Posterior cingulate gyrus (tissue), 11 donors: ENCODE measurements at regions not wholly inside any gene's neighbourhood (a gene's known extent, or its start where the extent isn't known, plus 50 kb on each side); places are given as distances from the start of the nearest gene placed in this dataset.

Source experiments
- DNase-seq, 10 donors: peaks; one replicate each; pipeline versions ENCODE4 v3.0.0 to v3.0.0-alpha.2; 2020 to 2021; ENCODE audit warnings: mixed read lengths in 3 of 10
- intact Hi-C: fragments of 100-400 bp; cut with DNase I; formaldehyde crosslinking; loops from one replicate; pipeline ENCODE4 v1.15.1; 2023

DNA sequence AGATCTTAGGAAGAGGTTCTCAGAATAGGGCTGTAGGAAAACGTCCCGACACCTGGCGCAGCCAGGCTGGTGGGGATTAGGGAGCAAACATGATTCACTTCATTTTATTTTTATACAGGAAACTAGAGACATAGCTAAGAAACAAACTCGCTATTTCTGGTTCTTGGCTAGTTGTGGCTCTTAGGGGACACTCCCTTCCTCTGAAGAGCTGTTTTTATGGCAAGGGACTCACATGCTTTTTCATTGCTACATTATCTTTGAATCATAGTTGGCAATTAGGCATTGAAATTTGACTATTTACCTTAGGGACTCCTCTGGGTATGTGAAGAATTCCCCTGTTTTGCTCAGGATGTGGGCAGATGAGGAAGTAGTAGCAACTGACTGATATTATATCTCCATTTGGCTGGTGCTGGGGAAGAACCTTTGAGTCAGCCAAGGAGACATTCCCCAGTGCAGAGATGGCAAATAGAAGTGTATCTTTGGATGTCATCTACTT lies 174.5 kb downstream of the SMIM20 start:
- no peak for DNase-seq

DNA sequence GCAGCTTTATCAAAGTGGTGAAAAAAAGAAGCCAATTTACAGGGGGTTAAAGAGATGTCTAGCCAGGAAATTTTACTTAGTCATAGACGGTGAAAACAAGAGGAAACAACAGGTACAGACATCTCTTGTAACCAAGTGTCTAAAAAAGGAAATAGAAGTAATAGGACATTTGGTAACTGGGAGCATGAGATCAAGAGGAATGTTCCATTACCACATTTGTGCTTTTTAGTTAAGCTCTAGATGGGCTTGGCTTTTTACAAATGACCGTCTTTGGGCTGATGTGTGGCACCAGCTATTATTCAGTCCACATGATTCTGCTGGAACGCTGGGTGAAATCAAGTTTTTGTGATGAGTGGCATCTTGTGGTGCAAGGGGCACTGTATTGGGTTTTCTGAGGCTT lies 179.5 kb downstream of the SMIM20 start:
- intact Hi-C loops = no loop called here
- DNase-seq = no peak

More for the DNA sequence above, 174.5 kb downstream of the SMIM20 start:
- intact Hi-C loops = loop anchor here (10.0 kb wide), 2 partner anchors 146 to 326 kb away; no protein-coding TSS in a partner anchor

DNA sequence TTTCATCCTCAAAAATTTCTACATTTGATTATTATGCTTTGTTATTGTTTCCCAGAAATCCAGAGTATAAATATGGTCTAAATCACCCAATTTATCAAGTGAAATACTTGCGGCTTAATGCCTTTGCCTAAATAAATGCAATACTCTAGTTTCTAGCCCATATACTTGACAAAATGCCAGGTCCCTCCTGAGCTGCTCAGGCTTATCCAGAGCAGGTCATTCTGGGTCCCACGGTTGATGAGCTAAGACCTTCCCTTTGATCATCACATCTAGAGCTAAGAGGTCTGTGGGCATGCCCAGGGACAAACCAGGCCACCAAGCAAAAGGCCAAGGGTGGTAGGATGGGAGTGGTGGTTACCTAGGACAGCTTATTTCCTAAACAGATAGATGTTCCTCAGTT lies 180.1 kb downstream of the SMIM20 start:
- DNase-seq = no peak
- intact Hi-C loops = no loop called here

DNA sequence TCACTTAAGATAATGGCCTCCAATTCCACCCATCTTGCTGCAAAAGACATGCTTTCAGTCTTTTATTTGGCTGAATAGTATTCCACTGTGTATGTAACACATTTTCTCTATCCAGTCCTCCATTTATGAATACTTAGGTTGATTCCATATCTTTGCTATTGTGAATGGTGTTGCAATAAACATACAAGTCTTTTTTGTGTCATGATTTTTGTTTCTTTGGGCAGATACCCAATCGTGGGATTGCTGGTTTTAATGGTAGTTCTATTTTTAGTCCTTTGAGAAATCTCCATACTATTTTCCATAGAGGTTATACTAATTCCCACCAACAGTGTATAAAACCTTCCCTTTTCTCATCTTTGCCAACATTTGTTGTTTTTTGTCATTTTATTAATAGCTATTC lies 180.9 kb downstream of the SMIM20 start:
- DNase-seq = no peak
- intact Hi-C loops = no loop called here

DNA sequence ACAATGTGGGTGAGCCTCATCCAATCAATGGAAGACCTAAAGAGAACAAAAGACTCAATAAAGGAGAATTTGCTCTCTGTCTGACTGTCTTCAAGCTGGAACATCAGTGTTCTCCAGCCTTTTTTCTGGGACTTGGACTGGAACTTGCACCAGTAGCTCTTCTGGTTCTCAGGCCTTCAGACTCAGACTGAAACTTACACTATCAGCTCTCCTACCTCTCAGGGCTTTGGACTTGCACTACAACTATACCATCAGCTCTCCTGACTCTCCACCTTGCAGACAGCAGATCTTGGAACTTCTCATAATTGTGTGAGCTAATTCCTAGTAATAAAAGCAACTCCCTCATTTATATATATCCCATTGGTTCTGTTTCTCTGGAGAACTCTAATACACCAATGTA lies 185.9 kb downstream of the SMIM20 start:
- intact Hi-C loops = no loop called here
- no peak for DNase-seq

DNA sequence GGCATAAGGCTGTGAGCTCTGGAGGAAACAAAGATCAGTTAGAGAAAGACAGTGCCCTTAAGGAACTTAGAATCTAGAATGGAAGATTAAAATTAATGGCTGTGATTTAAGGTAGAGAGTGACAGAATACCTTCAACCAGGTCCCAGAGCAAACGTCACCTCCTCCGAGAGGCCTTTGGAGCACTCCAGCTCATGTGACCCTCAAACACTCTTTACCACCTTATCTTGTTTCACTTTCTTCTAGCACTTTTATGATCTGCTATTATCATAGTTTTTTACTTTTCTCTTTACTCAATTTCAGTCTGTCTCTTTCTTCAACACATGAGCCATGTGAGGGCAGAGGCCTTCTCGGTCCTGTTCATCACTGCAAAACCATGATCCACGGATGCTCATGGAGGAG lies 187.0 kb downstream of the SMIM20 start:
- intact Hi-C loops = no loop called here
- no peak for DNase-seq

DNA sequence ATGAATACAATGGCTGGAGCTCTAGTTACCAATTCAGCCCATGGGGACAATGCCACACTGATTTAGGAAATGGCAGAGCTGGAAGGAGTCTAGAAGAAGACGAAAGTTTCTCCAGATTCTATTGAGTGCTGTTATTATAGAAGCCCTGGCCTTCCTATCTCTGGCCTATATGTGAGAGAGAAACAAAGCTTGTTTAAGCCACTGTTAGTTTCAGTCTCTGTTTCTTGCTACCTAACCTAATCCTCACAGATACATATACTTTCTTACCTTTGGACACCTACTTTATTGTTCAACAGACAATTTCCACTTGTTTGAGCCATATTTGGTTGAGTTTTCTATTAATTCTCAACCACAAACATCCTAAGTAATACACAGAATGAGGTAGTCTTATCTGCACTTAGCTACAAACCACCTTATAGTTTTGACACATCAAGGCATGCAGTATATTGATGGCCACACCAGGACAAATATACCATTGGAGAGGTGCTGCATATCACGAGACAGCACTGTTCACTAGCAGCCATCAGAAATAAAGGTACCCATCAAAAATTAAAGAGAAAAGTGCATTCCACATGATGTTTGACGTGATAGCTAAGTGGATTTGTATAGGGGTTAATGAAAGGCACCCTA lies 190.2 kb downstream of the SMIM20 start:
- intact Hi-C loops = no loop called here
- DNase-seq = no peak

DNA sequence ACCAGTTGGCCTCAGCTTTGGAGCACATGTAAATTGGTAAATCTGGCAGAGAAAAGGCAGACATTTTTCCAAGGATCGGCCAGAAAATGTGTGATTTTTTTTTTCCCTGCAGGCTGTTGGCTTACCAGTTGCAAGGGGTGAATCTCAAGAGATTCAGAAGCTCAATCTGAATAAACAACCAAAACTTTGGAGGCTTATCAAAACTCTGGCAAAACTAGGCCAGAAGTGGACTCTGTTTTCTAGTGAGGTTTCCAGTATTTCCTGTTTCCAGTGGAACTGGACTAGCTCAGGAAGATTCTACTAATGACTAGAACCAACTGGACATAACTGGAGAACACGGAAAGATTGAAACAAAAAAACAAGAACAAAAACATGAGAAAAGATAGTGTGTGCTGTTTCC lies 191.3 kb downstream of the SMIM20 start:
- intact Hi-C loops = no loop called here
- DNase-seq = no peak

DNA sequence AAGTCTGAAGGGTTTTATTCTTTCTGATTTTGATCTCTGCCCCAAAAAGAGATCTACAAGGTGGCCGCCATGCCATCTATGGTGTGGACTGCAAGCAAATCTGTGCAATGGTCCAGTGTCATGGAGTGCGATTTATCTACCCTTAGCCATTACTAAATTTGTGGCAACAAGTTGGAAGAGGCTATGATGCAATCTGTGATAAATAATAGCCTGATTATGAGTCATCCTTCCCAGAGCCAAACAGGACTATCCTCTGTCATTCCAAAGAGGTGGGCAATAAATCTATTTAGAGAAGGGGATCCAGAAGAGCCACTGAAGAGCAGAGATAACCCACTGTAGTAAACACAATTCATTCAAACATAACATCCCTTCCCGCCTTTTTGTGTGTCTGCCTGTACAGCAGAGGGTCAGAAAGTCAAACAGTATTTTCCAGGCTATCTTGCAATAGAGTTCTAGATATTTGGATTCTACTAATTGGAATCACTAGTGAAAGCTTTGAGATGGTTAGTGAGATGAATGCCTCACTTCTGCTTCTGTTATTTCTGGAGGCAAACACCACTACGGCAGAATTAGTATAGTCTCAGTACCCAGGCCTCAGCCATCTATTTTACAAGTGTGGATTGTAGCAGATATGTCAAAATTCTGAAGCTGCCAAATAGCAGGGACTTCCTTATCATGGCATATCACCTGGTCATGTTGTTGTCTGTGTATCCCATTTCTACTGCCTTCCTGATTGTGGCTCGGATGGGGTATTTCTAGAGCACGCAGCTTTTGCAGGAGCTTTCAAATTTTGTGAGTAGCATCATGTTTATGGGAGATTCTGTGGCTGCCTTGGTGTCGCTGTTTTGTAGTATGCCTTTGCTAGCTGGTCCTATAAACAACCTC lies 192.0 kb downstream of the SMIM20 start:
- intact Hi-C loops = no loop called here
- DNase-seq = no peak

DNA sequence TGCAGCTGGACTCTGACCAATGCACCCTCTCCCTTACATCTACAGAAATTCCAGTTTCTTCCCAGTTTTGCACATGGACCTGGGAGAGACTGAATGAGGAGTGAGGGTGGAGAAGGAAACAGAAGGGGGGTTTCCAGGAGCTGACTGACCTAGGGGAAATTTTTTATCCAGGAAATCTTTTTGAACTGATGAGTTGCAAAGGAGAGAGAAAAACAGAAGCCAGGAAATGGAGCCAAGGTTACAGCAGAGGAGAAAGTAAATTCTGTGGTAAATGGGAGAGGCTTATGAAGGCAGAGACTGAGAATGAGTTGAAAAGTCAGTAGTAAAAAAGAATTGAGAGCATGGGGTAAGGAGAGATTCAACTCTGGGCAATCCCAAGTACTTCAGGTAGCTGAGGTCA lies 192.8 kb downstream of the SMIM20 start:
- no peak for DNase-seq
- intact Hi-C loops = no loop called here

DNA sequence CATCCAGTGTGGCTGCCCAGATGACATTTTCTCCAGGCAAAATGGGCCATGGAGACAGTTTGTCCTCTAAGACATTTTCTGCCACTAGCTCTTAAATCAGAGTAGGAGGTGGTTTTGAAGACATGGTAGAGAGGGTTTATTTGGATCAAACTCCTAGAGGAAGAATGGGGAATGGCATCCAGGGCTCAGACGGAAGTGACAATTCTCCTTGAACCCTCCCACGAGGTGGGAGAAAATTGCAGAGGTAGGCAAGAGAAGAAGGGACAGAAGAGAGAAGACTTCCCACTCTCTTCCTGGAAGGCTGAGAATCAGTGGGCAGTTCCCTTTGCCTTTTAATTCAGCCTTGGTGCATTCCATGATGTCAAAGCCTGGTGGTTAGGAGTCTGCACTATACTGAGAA lies 194.0 kb downstream of the SMIM20 start:
- DNase-seq = no peak
- intact Hi-C loops = no loop called here

DNA sequence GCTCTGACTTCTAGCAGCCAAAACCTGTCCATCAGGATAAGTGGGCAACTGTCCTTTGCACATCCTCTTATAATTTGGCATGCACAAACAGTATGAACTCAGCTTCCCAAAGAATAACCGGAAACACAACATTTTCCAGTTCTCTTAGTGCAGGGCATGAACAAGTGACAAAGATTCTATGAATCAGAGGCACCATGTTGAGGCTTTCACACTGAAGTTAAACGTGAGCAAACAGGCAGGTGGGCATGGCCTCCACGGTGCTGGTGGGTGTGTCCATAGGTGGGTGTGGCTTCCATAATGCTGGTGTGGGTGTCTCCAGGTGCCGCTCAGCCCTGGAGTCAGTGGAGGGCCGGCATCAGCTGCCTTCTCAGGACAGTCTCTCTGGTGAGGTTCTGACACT lies 196.5 kb downstream of the SMIM20 start:
- intact Hi-C loops = no loop called here

DNA sequence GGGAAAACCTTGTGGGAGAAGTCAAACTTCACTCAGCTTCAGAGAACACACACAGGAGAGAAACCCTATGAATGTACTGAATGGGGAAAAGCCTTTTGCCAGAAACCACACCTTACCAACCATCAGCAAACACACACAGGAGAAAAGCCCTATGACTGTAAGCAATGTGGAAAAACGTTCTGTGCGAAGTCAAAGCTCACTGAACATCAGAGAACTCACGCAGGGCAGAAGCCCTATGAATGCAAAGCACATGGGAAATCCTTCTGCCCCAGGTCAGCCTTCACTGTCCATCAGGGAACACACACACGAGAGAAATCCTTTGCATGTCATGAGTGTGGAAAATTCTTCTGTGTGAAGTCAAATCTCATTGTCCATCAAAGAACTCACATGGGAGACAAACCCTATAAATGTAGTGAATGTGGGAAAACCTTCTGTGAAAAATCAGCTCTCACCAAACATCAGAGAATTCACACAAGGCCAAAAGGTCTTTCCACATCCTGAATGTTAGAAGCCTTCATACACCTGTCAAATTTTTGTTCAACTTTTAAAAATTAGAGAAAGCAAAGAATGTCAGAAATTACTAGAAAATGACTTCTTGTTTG lies 199.4 kb downstream of the SMIM20 start:
- DNase-seq = no peak
- intact Hi-C loops = no loop called here

More for the DNA sequence above, 196.5 kb downstream of the SMIM20 start:
- no peak for DNase-seq

DNA sequence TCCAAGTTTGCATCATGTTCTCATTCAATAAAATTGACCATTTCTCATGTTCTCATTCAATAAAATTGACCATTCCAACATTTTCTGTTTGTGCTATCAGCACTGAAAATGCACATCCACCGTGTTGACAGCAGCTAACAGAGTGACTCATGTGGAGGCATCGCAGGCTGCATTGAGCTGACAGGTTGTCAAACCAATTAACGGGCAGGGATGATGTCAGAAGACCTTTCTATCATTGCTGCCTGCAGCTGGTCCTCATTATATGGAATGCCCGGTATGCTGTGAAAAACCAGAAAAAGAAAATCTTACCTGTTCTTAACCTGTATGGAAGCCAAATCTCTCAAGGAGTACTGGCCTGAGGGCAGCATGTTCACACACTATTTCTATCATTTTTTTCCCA lies 202.0 kb downstream of the SMIM20 start:
- no peak for DNase-seq
- intact Hi-C loops = no loop called here

DNA sequence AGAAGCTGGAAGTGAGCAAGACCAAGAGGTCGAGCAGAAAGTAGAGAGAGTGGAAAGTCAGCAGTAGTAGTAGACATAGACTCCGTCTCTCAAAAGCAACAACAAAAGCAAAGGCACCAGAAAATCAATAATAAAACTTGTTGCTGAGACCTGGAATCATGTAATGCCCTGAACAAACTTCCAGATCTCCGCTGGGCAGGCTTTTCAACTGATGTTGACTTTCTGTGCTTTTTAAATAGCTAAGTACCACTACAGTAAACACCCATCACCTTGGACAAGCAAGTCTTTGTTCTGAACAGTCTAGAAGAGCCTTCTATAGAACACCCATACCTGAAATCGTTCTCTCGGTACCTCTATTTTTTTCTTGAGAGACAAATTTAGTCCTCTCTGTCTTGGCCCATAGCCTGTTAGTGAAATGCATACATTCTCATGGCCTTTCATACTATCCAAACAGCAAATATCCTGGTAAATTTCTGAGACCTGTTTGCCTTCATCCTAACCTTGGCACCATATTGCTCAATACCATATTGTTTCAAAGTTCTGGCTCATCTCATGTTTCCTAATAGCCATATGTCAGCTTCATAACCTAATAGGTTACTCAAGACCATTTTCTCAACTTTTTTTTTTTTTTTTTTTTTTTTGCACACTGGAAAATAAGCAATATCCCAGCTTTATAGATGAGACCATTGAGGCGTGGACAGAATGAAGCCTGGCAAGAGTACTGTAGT lies 200.6 kb upstream of the RBPJ start:
- DNase-seq = no peak
- intact Hi-C loops = no loop called here

DNA sequence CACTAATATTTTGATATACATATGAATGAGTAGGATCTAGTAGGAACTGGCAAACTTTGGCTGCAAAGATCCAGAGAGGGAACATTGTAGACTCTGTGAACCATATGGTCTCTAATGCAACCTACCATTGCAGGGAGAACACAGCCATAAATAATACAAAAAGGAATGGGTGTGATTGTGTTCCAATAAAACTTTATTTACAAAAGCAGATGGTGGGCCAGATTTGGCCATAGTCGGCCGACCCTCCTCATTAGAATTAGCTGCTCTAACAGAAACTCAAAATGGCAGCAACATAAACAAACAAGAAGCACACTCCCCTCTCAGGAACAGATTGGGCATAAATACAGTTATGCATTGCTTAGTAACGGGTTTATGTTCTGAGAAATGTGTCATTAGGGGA lies 198.1 kb upstream of the RBPJ start:
- no peak for DNase-seq
- intact Hi-C loops = no loop called here

DNA sequence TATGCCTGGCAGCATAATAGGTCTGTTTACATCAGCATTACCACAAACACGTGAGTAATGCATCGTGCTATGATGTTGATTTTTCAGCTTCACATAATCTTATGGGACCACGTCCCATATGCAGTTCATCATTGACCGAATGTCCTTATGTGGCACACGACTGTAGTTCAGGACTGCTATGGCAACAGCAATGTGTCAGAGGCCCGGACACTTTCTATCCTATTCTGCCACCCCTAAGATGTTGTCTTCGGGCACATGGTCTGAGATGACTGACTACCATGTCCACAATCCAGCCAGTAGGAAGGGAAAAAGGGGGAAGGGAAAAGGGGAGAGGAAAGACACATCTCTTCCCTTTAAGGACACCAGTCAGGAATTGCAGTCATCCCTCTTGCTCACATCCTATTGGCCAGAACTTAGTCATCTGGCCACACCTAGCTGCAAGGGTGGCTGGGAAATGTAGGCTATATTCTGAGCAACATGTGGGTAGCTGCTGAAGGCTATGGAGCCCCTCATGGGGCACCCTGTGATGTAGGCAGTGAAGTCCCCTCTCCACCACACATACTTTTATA lies 196.0 kb upstream of the RBPJ start:
- intact Hi-C loops = no loop called here
- DNase-seq = no peak

DNA sequence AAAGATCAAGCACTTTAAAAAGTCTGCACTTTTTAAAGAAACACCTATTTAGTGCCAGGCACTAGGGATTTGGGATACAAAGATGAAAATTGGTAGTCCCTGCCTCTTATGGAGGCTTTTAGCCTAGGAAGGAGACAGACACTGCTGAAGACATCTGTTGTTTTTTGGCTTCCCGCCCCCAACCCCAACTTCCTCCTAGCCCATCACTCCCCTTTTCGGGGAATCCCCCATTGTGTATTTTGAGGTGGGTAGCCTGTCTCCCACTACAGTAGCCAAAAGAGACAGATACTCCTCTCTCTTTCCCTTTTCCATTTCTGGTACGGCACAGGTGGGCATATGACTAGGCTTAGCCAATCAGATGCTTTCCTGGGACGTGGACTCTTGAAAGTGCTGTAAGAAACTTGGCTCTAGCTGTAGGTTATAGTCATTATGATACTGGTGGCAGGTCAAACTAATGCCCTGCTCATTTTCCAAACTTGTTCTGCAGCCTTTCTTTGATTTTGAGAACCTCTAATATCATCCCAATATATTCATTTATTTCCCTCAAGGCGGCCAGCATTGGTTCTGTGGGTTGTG lies 194.6 kb upstream of the RBPJ start:
- DNase-seq = peak in 1 of 10 donors; percentile 19
- intact Hi-C loops = no loop called here

DNA sequence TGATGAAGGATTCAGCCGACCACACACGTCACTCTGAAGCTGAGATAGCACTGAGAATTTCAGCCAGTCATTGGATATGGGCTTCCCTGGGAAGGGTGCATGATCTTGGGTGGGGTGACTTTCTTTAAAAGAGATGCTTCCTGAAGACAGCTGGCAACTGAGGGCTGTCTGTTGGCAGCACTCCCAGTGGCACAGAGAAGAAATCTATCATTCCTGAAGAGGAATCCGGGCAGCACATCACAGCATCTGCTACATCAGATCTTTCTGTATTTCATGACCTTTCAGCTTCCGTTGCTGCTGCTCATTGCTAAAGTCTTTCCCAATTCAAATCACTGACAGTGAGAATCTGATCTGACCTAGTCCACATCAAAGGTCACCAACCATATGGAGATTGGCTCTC lies 193.8 kb upstream of the RBPJ start:
- intact Hi-C loops = no loop called here
- no peak for DNase-seq

DNA sequence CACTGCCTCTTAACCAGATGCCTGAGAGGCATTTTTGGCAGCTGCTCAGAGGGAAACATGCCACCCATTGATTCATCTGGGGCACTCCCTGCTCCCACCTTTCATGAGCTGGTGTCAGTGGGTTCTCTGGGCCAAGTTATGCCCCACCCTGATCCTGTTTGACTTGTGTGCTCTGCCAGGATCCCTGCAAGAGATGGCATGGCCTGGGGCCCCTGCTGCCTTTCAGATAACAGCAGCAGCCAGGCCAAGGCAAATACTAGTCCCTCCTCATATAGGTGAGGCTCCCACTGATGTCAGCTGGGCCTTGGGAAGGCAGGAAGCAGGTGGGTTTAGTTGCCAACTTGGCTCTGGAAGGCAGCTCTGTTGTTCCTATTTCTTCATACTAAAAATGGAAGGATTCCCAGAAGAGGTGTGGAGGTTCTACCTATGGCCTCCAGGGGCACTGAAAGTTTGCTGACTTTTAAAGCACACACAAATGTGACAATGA lies 192.9 kb upstream of the RBPJ start:
- intact Hi-C loops = no loop called here
- DNase-seq = no peak
